ENCODE measurements at regions not wholly inside any gene's neighbourhood (a gene's known extent, or its start where the extent isn't known, plus 50 kb on each side); places are given as distances from the start of the nearest gene placed in this dataset.

- no TSS peak for BruUV-seq (replicated peaks)
- in situ Hi-C loops (cut with HindIII; ENCODE audit: low pct_unique_long_range_greater_than_20kb, low sequenced_read_pairs) (no loop called here), intact Hi-C loops (cut with micrococcal nuclease; ENCODE audit: unreplicated experiment) (no loop called here)
- no peak for DNase-seq (ENCODE audit: low read depth, low spot score)
- POLR2A ChIA-PET = no interaction called here
- CTCF ChIA-PET = no interaction called here
- Histone ChIP-seq H3K4me3 (ENCODE audit: low read depth in 2 of 2, low read length in 2 of 2) (no peak overlapping the region), H3K27me3 (ENCODE audit: control insufficient read depth, insufficient read depth, low read length) (peaks cover 3% of the 10 kb centered on the region; the same call in 1 of the 2 replicates), H3K9me3 (ENCODE audit: control insufficient read depth, insufficient read depth, low read depth, low read length) (no peaks in the 10 kb centered on the region), H3K27ac (ENCODE audit: low read length) (no peak overlapping the region), H3K4me1 (ENCODE audit: control insufficient read depth, insufficient read depth, low read length) (no peaks in the 10 kb centered on the region), H3K36me3 (ENCODE audit: control insufficient read depth, insufficient read depth, low read length) (no peaks in the 10 kb centered on the region)
- ATAC-seq = no peak
- no peak for TF ChIP-seq SIN3A (IDR thresholded peaks at IDR 0.05; ENCODE audit: borderline replicate concordance, insufficient read depth, low read depth, low read length)
- TF ChIP-seq CTCF (IDR thresholded peaks at IDR 0.05) = no peak
- TF ChIP-seq POLR2AphosphoS5 (IDR thresholded peaks at IDR 0.05; ENCODE audit: low read depth, low read length) = no peak
- TF ChIP-seq TCF7L2 (IDR thresholded peaks at IDR 0.05; ENCODE audit: low read depth, low read length) = no peak
- TF ChIP-seq REST (IDR thresholded peaks at IDR 0.05; ENCODE audit: insufficient read depth in 1 of 2, low read depth in 2 of 2, low read length in 1 of 2) = no peak
Observed at GRCh38 chr2:15688924-15689568, 97.4 kb downstream of the DDX1 start.

GRCh38 chr2:15689654-15690053 lies 98.0 kb downstream of the DDX1 start:
- CTCF ChIA-PET = no interaction called here
- BruUV-seq (replicated peaks) = no TSS peak
- in situ Hi-C loops (cut with HindIII; ENCODE audit: low pct_unique_long_range_greater_than_20kb, low sequenced_read_pairs) (no loop called here), intact Hi-C loops (cut with micrococcal nuclease; ENCODE audit: unreplicated experiment) (no loop called here)
- H3K9me3 ChIP-seq (ENCODE audit: control insufficient read depth, insufficient read depth, low read depth, low read length) = no peaks in the 10 kb centered on the region
- no peaks in the 10 kb centered on the region for H3K36me3 ChIP-seq (ENCODE audit: control insufficient read depth, insufficient read depth, low read length)
- TF ChIP-seq REST (IDR thresholded peaks at IDR 0.05; ENCODE audit: insufficient read depth in 1 of 2, low read depth in 2 of 2, low read length in 1 of 2) = no peak
- no peak for TF ChIP-seq TCF7L2 (IDR thresholded peaks at IDR 0.05; ENCODE audit: low read depth, low read length)
- no peak for TF ChIP-seq CTCF (IDR thresholded peaks at IDR 0.05)
- TF ChIP-seq SIN3A (IDR thresholded peaks at IDR 0.05; ENCODE audit: borderline replicate concordance, insufficient read depth, low read depth, low read length) = no peak
- no peak for TF ChIP-seq POLR2AphosphoS5 (IDR thresholded peaks at IDR 0.05; ENCODE audit: low read depth, low read length)
- H3K4me3 ChIP-seq (ENCODE audit: low read depth in 2 of 2, low read length in 2 of 2) = no peak overlapping the region
- DNase-seq (ENCODE audit: low read depth, low spot score) (no peak), ATAC-seq (no peak)
- H3K27ac ChIP-seq (ENCODE audit: low read length) = no peak overlapping the region
- POLR2A ChIA-PET = no interaction called here
- H3K27me3 ChIP-seq (ENCODE audit: control insufficient read depth, insufficient read depth, low read length) = peaks cover 3% of the 10 kb centered on the region; the same call in 1 of the 2 replicates
- H3K4me1 ChIP-seq (ENCODE audit: control insufficient read depth, insufficient read depth, low read length) = no peaks in the 10 kb centered on the region
